H1 (cell line): ENCODE measurements at regions not wholly inside any gene's neighbourhood (a gene's known extent, or its start where the extent isn't known, plus 50 kb on each side); places are given as distances from the start of the nearest gene placed in this dataset.

ENCODE experiments used
- CTCF ChIA-PET: fragments of 300-600 bp; sonication (Branson Sonifier 250); formaldehyde crosslinking; loops from one replicate; lab custom pipeline; 2021; ENCODE audit not compliant: partially characterized antibody; lab: Charles Lee
- POLR2A ChIA-PET: fragments of 300-600 bp; sonication (Branson Sonifier 250); formaldehyde crosslinking; loops from one replicate; lab custom pipeline; 2021; ENCODE audit warnings: inconsistent platforms; ENCODE audit not compliant: partially characterized antibody; lab: Charles Lee
- DNase-seq, 2 experiments: peaks; one replicate each; pipeline versions ENCODE4 v3.0.0 to v3.0.0-alpha.2; 2010 to 2022; ENCODE audit warnings: low spot score in 2 of 2, low read depth in 1 of 2, mixed read lengths in 1 of 2
- FAIRE-seq: peaks from 2 replicates; lab custom pipeline; 2011; peaks lifted over from hg19 to GRCh38; lab: Jason Lieb, UNC
- H2AFZ ChIP-seq: 2 replicates; pipeline ENCODE4 v1.8.1; 2012; ENCODE audit warnings: low read length, inconsistent platforms
- H2AK5ac ChIP-seq: 2 replicates; pipeline ENCODE4 v1.6.1; 2013; ENCODE audit warnings: low read depth, low read length
- H2BK120ac ChIP-seq: replicated peaks from 2 replicates; pipeline ENCODE3; 2013; ENCODE audit warnings: low read depth, low read length, inconsistent platforms
- H2BK12ac ChIP-seq: 2 replicates; pipeline ENCODE4 v1.6.1; 2013; ENCODE audit warnings: low read depth, low read length
- H2BK15ac ChIP-seq: 2 replicates; pipeline ENCODE4 v1.6.1; 2013; ENCODE audit warnings: low read length
- H2BK20ac ChIP-seq: 2 replicates; pipeline ENCODE4 v1.6.1; 2013; ENCODE audit warnings: low read length
- H2BK5ac ChIP-seq: 2 replicates; pipeline ENCODE4 v1.6.1; 2013; ENCODE audit warnings: low read depth, low read length
- H3K14ac ChIP-seq: 2 replicates; pipeline ENCODE4 v1.6.1; 2013; ENCODE audit warnings: inconsistent platforms; ENCODE audit not compliant: insufficient read length
- H3K18ac ChIP-seq: 2 replicates; pipeline ENCODE4 v1.6.1; 2013; ENCODE audit warnings: low read length; ENCODE audit errors: extremely low read depth
- H3K23ac ChIP-seq: 2 replicates; pipeline ENCODE4 v1.6.1; 2013; ENCODE audit warnings: inconsistent platforms; ENCODE audit not compliant: insufficient read length
- H3K23me2 ChIP-seq: 2 replicates; pipeline ENCODE4 v1.6.1; 2013; ENCODE audit warnings: low read depth, low read length
- H3K27ac ChIP-seq: 2 replicates; pipeline ENCODE4 v1.6.1; 2011; ENCODE audit warnings: low read depth, low read length, inconsistent platforms
- H3K27me3 ChIP-seq, 4 experiments: replicated peaks in 1 of 4; 1 replicate in 1 of 4; 2 replicates in 3 of 4; pipeline versions ENCODE4 v1.6.1 to v1.8.1; 2011 to 2013; ENCODE audit warnings: low read length in 3 of 4, mild to moderate bottlenecking in 3 of 4, inconsistent platforms in 2 of 4, mixed read lengths in 2 of 4, moderate library complexity in 1 of 4; ENCODE audit not compliant: control insufficient read depth in 3 of 4, insufficient read depth in 3 of 4; ENCODE audit errors: extremely low read depth in 1 of 4
- H3K36me3 ChIP-seq, 4 experiments: 2 replicates each; pipeline versions ENCODE4 v1.6.1 to v1.8.1; 2011 to 2013; ENCODE audit warnings: mild to moderate bottlenecking in 4 of 4, low read length in 3 of 4, moderate library complexity in 2 of 4, control low read depth in 1 of 4, inconsistent platforms in 1 of 4; ENCODE audit not compliant: insufficient read depth in 4 of 4, control insufficient read depth in 2 of 4
- H3K4ac ChIP-seq: replicated peaks from 2 replicates; pipeline ENCODE3; 2013; ENCODE audit warnings: low read length, low read depth, mixed read lengths, inconsistent platforms; ENCODE audit not compliant: insufficient read length
- H3K4me1 ChIP-seq, 4 experiments: replicated peaks in 1 of 4; 1 replicate in 1 of 4; 2 replicates in 3 of 4; pipeline versions ENCODE4 v1.6.1 to v1.8.1; 2011 to 2013; ENCODE audit warnings: low read length in 3 of 4, inconsistent platforms in 2 of 4, mixed read lengths in 1 of 4; ENCODE audit not compliant: insufficient read depth in 4 of 4, control insufficient read depth in 3 of 4
- H3K4me2 ChIP-seq, 2 experiments: 2 replicates each; pipeline versions ENCODE4 v1.6.1 to v1.8.1; 2011 to 2013; ENCODE audit warnings: low read depth in 2 of 2, low read length in 2 of 2, control low read depth in 1 of 2, inconsistent platforms in 1 of 2, mild to moderate bottlenecking in 1 of 2; ENCODE audit not compliant: insufficient read depth in 1 of 2
- H3K4me3 ChIP-seq, 4 experiments: fragments of 200-600, 300-600 bp in 1 of 4; sonication (generic), shearing (Covaris generic), sonication (Bioruptor Twin) in 1 of 4; 2 replicates each; pipeline versions ENCODE4 v1.5.1 to v1.8.1; 2011 to 2016; ENCODE audit warnings: low read length in 4 of 4, low read depth in 3 of 4, control low read depth in 2 of 4, inconsistent platforms in 2 of 4, mild to moderate bottlenecking in 2 of 4, mixed read lengths in 1 of 4, moderate library complexity in 1 of 4; ENCODE audit not compliant: insufficient read depth in 2 of 4; ENCODE audit errors: extremely low read depth in 1 of 4
- H3K56ac ChIP-seq: replicated peaks from 2 replicates; pipeline ENCODE3; 2013; ENCODE audit warnings: low read depth, mild to moderate bottlenecking, mixed read lengths, low read length, inconsistent platforms; ENCODE audit not compliant: insufficient read length
- H3K79me1 ChIP-seq: 2 replicates; pipeline ENCODE4 v1.6.1; 2013; ENCODE audit warnings: low read depth, low read length, control low read depth
- H3K79me2 ChIP-seq, 2 experiments: 2 replicates each; pipeline versions ENCODE4 v1.6.1 to v1.8.1; 2012 to 2013; ENCODE audit warnings: low read length in 2 of 2, mild to moderate bottlenecking in 2 of 2, inconsistent platforms in 1 of 2; ENCODE audit not compliant: insufficient read depth in 2 of 2, control insufficient read depth in 1 of 2
- H3K9ac ChIP-seq, 4 experiments: replicated peaks in 1 of 4; 1 replicate in 1 of 4; 2 replicates in 3 of 4; pipeline versions ENCODE4 v1.6.1 to v1.8.1; 2011 to 2013; ENCODE audit warnings: low read depth in 3 of 4, low read length in 3 of 4, control low read depth in 2 of 4, mild to moderate bottlenecking in 2 of 4, moderate library complexity in 2 of 4, inconsistent platforms in 1 of 4; ENCODE audit errors: extremely low read depth in 1 of 4
- H3K9me3 ChIP-seq, 2 experiments: 2 replicates each; pipeline versions ENCODE4 v1.6.1 to v1.8.1; 2012 to 2013; ENCODE audit warnings: mild to moderate bottlenecking in 2 of 2, moderate library complexity in 2 of 2, control low read depth in 1 of 2, inconsistent platforms in 1 of 2, low read depth in 1 of 2, low read length in 1 of 2, mixed read lengths in 1 of 2; ENCODE audit not compliant: insufficient read depth in 2 of 2
- H4K20me1 ChIP-seq, 2 experiments: replicated peaks in 1 of 2; 2 replicates each; pipeline versions ENCODE3 to v1.8.1; 2011 to 2013; ENCODE audit warnings: inconsistent platforms in 2 of 2, low read length in 2 of 2, mild to moderate bottlenecking in 1 of 2; ENCODE audit not compliant: insufficient read depth in 2 of 2, control insufficient read depth in 1 of 2
- H4K5ac ChIP-seq: 2 replicates; pipeline ENCODE4 v1.6.1; 2013; ENCODE audit warnings: low read length, low read depth, mixed read lengths, inconsistent platforms; ENCODE audit not compliant: insufficient read length
- H4K8ac ChIP-seq: 2 replicates; pipeline ENCODE4 v1.8.0; 2013; ENCODE audit warnings: mild to moderate bottlenecking, moderate library complexity, low read length, inconsistent platforms; ENCODE audit not compliant: insufficient read depth; ENCODE audit errors: extremely low read depth
- H4K91ac ChIP-seq: replicated peaks from 2 replicates; pipeline ENCODE3; 2013; ENCODE audit warnings: low read length, mixed read lengths, inconsistent platforms; ENCODE audit not compliant: insufficient read length
- ASH2L ChIP-seq: fragments of 200-600, 300-600 bp; sonication (generic); IDR thresholded peaks from one replicate; pipeline ENCODE4 v1.7.1; 2017; ENCODE audit warnings: low read length
- CHD1 ChIP-seq: IDR thresholded peaks from 2 replicates; pipeline ENCODE4 v1.6.1; 2012; ENCODE audit warnings: low read depth, low read length, improper control_type of control experiment
- RFX5 ChIP-seq: IDR thresholded peaks from 2 replicates; pipeline ENCODE4 v1.6.1; 2011; ENCODE audit warnings: low read depth, low read length, improper control_type of control experiment, borderline replicate concordance
- SRF ChIP-seq: IDR thresholded peaks from 2 replicates; pipeline ENCODE4 v1.6.1; 2011; ENCODE audit warnings: mild to moderate bottlenecking, low read depth, low read length, moderate library complexity
- WGBS, 2 experiments: shearing (Covaris generic) in 1 of 2; methylation state at CpG; one replicate each; pipeline versions ENCODE4 v1.1.6 to v1.1.7; 2013 to 2015; ENCODE audit warnings: low lambda C conversion rate in 2 of 2, mixed read lengths in 2 of 2, inconsistent platforms in 1 of 2, low coverage in 1 of 2, missing lambda C conversion rate in 1 of 2; ENCODE audit not compliant: insufficient replicate concordance in 2 of 2, insufficient coverage in 1 of 2, insufficient read length in 1 of 2; ENCODE audit errors: extremely low coverage in 1 of 2, missing lambda C conversion rate in 1 of 2; 5-methylcytosine and 5-hydroxymethylcytosine counted together

DNA sequence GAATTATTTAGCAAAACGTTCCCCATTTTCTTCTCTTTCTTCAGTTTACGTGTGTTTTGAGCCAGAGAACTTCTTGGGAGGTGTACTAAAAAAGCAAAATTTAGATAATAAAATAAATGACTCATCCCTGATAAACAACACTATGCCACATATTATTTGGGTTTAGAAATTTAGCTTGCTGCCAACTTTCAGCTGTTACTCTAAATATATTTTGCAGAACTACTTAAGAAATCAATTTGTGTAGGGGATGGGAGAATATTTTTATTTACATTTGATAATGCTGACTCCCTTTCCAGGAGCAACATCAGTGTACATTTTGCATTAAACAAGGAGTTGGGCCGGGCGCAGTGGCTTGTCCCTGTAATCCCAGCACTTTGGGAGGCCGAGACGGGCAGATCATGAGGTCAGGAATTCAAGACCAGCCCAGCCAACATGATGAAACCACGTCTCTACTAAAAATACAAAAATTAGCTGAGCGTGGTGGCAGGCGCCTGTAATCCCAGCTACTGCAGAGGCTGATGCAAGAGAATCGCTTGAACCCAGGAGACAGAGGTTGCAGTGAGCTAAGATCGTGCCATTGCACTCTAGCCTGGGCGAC lies 151.4 kb upstream of the ZRANB2 start:
- H2BK120ac ChIP-seq, result no peak overlapping the region
- 89% methylated on average over 12 of the region's 12 CpGs; no CpG with 5 or more reads in 1 of the 2 experiments for WGBS, 2 experiments
- no peak for FAIRE-seq

More for the DNA sequence above, 151.4 kb upstream of the ZRANB2 start:
- Histone ChIP-seq H3K4me3 (no peak overlapping the region), H3K27me3 (no peaks in the 10 kb centered on the region), H3K4me2 (no peak overlapping the region), H3K4me1 (peaks cover 0 to 8% (median 7%) of the 10 kb centered on the region in 4 experiments; a peak in 4 of 7 replicates), H3K9ac (no peak overlapping the region), H3K14ac (no peak overlapping the region), H3K79me1 (no peaks in the 10 kb centered on the region), H2AK5ac (no peak overlapping the region), H3K36me3 (no peaks in the 10 kb centered on the region), H2BK15ac (no peak overlapping the region), H2AFZ (0 out of 2 replicates have a peak overlapping the region, but pooled peaks have one; percentile 54), H3K23ac (no peak overlapping the region), H3K79me2 (no peaks in the 10 kb centered on the region), H4K20me1 (peaks cover 0 to 2% of the 10 kb centered on the region in 2 experiments), H3K4ac (no peak overlapping the region), H2BK5ac (no peak overlapping the region), H3K9me3 (no peaks in the 10 kb centered on the region), H3K23me2 (no peaks in the 10 kb centered on the region), H2BK12ac (no peak overlapping the region), H4K91ac (no peak overlapping the region), H3K27ac (no peak overlapping the region), H3K18ac (no peak overlapping the region; the same call in 1 of the 2 replicates), H4K8ac (no peak overlapping the region), H3K56ac (no peak overlapping the region), H4K5ac (no peak overlapping the region), H2BK20ac (no peak overlapping the region)
- TF ChIP-seq SRF (no peak), RFX5 (no peak), CHD1 (no peak), ASH2L (no peak)
- ChIA-PET POLR2A (no interaction called here), CTCF (interaction anchor here (1.5 to 2.0 kb wide), 3 partner anchors 12 to 125 kb away, joined by 3 to 6 read pairs (median 5); no protein-coding TSS in a partner anchor)
- no peak for DNase-seq
